ENCODE measurements at regions not wholly inside any gene's neighbourhood (a gene's known extent, or its start where the extent isn't known, plus 50 kb on each side); places are given as distances from the start of the nearest gene placed in this dataset.
"Not testable (repeated sequence)": the region's sequence is repeated elsewhere in the genome, so short reads cannot be mapped to it uniquely, and the experiment has no call there.

DNA sequence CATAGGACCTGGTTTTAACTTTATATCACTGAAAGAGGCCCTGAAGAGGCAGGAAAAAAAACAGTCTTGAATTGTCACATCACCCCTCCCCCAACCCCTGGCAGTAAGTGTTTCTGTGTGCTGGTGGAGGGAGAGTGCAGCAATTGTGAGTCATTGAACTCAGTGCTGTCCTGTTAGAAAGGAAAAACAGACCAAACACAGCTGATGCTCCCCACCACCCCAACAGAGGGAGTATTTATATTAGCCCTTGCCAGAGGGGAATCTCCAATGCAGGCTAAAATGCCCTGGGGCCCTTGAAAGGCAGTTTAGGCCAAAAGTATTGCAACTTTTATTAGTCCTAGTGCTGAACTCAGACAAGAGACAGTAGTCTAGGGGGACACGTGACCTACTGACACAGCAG, 197.8 kb upstream of the AGTR2 start:
- ATAC-seq = no peak

DNA sequence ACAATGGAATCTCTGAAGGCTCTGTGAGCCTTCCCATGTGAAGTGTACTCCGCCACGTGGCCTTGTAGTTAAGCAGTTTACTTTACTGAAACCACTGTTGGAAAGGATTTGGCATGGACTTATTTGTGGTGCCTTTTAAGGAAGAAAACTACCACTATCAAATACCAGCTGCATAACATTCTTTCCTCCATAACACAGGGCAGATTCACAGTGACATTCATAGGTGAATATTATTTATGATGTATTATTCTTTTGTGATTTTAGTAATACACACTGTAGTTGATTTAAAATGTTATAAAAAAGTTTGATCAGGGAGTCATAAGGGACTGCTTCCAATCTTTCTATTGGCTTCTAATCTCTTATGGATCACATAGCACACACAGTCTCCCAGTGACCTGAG, 192.5 kb upstream of the AGTR2 start:
- TF ChIP-seq TCF4 (CRISPR knock-in tag; IDR thresholded peaks at IDR 0.05; ENCODE audit: borderline replicate concordance) (no peak), ESRRG (CRISPR knock-in tag; IDR thresholded peaks at IDR 0.05) (no peak), SNAI2 (CRISPR knock-in tag; IDR thresholded peaks at IDR 0.05) (no peak), ZNF8 (CRISPR knock-in tag; IDR thresholded peaks at IDR 0.05) (no peak), ISL1 (CRISPR knock-in tag; IDR thresholded peaks at IDR 0.05) (no peak), ZC3H10 (CRISPR knock-in tag; IDR thresholded peaks at IDR 0.05) (no peak), CSDC2 (CRISPR knock-in tag; IDR thresholded peaks at IDR 0.05) (no peak), BACH2 (CRISPR knock-in tag; IDR thresholded peaks at IDR 0.05; ENCODE audit: borderline replicate concordance) (no peak), ZFP30 (CRISPR knock-in tag; IDR thresholded peaks at IDR 0.05) (no peak), ZFP3 (CRISPR knock-in tag; IDR thresholded peaks at IDR 0.05) (no peak), OSR1 (CRISPR knock-in tag; IDR thresholded peaks at IDR 0.05) (no peak), PPARA (CRISPR knock-in tag; IDR thresholded peaks at IDR 0.05; ENCODE audit: borderline replicate concordance) (no peak), ZNF565 (CRISPR knock-in tag; conservative IDR thresholded peaks at IDR 0.05; ENCODE audit: low read depth) (no peak)
- TF ChIP-seq, protein P1, sequence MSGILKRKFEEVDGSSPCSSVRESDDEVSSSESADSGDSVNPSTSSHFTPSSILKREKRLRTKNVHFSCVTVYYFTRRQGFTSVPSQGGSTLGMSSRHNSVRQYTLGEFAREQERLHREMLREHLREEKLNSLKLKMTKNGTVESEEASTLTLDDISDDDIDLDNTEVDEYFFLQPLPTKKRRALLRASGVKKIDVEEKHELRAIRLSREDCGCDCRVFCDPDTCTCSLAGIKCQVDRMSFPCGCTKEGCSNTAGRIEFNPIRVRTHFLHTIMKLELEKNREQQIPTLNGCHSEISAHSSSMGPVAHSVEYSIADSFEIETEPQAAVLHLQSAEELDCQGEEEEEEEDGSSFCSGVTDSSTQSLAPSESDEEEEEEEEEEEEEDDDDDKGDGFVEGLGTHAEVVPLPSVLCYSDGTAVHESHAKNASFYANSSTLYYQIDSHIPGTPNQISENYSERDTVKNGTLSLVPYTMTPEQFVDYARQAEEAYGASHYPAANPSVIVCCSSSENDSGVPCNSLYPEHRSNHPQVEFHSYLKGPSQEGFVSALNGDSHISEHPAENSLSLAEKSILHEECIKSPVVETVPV (CRISPR knock-in tag; IDR thresholded peaks at IDR 0.05) = no peak
- TF ChIP-seq, protein P2, sequence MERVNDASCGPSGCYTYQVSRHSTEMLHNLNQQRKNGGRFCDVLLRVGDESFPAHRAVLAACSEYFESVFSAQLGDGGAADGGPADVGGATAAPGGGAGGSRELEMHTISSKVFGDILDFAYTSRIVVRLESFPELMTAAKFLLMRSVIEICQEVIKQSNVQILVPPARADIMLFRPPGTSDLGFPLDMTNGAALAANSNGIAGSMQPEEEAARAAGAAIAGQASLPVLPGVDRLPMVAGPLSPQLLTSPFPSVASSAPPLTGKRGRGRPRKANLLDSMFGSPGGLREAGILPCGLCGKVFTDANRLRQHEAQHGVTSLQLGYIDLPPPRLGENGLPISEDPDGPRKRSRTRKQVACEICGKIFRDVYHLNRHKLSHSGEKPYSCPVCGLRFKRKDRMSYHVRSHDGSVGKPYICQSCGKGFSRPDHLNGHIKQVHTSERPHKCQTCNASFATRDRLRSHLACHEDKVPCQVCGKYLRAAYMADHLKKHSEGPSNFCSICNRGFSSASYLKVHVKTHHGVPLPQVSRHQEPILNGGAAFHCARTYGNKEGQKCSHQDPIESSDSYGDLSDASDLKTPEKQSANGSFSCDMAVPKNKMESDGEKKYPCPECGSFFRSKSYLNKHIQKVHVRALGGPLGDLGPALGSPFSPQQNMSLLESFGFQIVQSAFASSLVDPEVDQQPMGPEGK (CRISPR knock-in tag; IDR thresholded peaks at IDR 0.05; ENCODE audit: borderline replicate concordance) = no peak
- ATAC-seq = no peak

More for the DNA sequence above, 197.8 kb upstream of the AGTR2 start:
- TF ChIP-seq, protein P1 (CRISPR knock-in tag; IDR thresholded peaks at IDR 0.05) = no peak
- TF ChIP-seq ZNF70 (CRISPR knock-in tag; IDR thresholded peaks at IDR 0.05) = no peak
- no peak for TF ChIP-seq ZFP30 (CRISPR knock-in tag; IDR thresholded peaks at IDR 0.05)
- no peak for TF ChIP-seq BACH2 (CRISPR knock-in tag; IDR thresholded peaks at IDR 0.05; ENCODE audit: borderline replicate concordance)
- TF ChIP-seq GLIS3 (CRISPR knock-in tag; IDR thresholded peaks at IDR 0.05) = no peak
- TF ChIP-seq ZC3H10 (CRISPR knock-in tag; IDR thresholded peaks at IDR 0.05) = no peak
- TF ChIP-seq RARB (CRISPR knock-in tag; IDR thresholded peaks at IDR 0.05) = no peak
- no peak for TF ChIP-seq ZNF8 (CRISPR knock-in tag; IDR thresholded peaks at IDR 0.05)

DNA sequence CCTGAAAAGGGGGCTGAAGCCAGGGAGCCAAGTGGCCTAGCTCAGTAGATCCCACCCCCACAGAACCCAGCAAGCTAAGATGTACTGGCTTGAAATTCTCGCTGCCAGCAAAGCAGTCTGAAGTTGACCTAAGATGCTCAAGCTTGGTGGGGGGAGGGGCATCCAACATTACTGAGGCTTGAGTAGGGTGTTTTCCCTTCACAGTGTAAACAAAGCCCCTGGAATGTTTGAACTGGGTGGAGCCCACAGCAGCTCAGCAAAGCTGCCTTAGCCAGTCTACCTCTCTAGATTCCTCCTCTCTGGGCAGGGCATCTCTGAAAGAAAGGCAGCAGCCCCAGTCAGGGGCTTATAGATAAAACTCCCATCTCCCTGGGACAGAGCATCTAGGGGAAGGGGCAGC, 187.4 kb upstream of the AGTR2 start:
- not testable (repeated sequence) for ATAC-seq

DNA sequence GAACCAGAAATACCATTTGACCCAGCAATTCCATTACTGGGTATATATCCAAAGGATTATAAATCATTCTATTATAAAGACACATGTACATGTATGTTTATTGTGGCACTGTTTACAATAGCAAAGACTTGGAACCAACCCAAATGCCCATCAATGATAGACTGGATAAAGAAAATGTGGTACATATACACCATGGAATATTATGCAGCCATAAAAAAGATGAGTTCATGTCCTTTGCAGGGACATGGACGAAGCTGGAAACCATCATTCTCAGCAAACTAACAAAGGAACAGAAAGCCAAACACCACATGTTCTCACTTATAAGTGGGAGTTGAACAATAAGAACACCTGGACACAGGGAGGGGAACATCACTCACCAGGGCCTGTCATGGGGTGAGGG, 183.1 kb upstream of the AGTR2 start:
- ATAC-seq = not testable (repeated sequence)
- TF ChIP-seq ZNF8 (CRISPR knock-in tag; IDR thresholded peaks at IDR 0.05) = peak; percentile 56; the same call in 1 of the 2 replicates

DNA sequence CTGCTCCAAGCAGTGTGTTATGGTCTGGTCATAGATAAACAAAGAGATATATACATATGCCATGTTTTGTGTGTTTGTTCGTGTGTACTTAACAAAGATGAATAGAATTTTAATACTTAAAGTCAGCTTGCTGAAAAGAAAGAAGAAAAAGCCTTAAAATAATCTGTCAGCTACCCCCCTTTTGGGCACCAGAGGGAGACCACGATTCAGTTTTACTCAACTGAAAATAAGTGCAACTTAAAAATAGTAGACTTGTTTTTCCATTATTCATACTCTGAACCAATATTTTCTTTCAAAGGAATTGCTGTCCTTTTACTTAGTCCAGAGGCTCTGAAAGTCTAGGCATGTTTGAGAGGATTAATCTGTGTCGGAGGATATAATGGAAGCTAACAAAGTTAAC, 181.7 kb upstream of the AGTR2 start:
- TF ChIP-seq, protein P3, sequence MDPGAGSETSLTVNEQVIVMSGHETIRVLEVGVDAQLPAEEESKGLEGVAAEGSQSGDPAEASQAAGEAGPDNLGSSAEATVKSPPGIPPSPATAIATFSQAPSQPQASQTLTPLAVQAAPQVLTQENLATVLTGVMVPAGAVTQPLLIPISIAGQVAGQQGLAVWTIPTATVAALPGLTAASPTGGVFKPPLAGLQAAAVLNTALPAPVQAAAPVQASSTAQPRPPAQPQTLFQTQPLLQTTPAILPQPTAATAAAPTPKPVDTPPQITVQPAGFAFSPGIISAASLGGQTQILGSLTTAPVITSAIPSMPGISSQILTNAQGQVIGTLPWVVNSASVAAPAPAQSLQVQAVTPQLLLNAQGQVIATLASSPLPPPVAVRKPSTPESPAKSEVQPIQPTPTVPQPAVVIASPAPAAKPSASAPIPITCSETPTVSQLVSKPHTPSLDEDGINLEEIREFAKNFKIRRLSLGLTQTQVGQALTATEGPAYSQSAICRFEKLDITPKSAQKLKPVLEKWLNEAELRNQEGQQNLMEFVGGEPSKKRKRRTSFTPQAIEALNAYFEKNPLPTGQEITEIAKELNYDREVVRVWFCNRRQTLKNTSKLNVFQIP (CRISPR knock-in tag; IDR thresholded peaks at IDR 0.05; ENCODE audit: borderline replicate concordance, low read depth) = no peak
- TF ChIP-seq, protein P2 (CRISPR knock-in tag; IDR thresholded peaks at IDR 0.05; ENCODE audit: borderline replicate concordance) = no peak

More for the DNA sequence above, 181.7 kb upstream of the AGTR2 start:
- no peak for ATAC-seq
